HL-60 (cell line): ENCODE measurements at regions not wholly inside any gene's neighbourhood (a gene's known extent, or its start where the extent isn't known, plus 50 kb on each side); places are given as distances from the start of the nearest gene placed in this dataset.

ENCODE experiments used
- GABPA ChIP-seq: IDR thresholded peaks from 2 replicates; pipeline ENCODE4 v1.6.1; 2012; ENCODE audit warnings: low read depth
- POLR2AphosphoS5 ChIP-seq: IDR thresholded peaks from 2 replicates; pipeline ENCODE4 v1.6.1; 2012; ENCODE audit warnings: low read depth
- SPI1 ChIP-seq: IDR thresholded peaks from 2 replicates; pipeline ENCODE4 v1.6.1; 2012; ENCODE audit warnings: low read depth, mild to moderate bottlenecking, borderline replicate concordance
- TF ChIP-seq, protein P1 (sequence below): IDR thresholded peaks from one replicate; pipeline ENCODE4 v1.5.1; 2011; ENCODE audit warnings: low read length, control low read depth, inconsistent platforms; ENCODE audit not compliant: insufficient read depth
- TF ChIP-seq, protein P2 (sequence below): IDR thresholded peaks from 2 replicates; pipeline ENCODE4 v1.6.1; 2012; ENCODE audit warnings: low read depth; ENCODE audit not compliant: insufficient replicate concordance

DNA sequence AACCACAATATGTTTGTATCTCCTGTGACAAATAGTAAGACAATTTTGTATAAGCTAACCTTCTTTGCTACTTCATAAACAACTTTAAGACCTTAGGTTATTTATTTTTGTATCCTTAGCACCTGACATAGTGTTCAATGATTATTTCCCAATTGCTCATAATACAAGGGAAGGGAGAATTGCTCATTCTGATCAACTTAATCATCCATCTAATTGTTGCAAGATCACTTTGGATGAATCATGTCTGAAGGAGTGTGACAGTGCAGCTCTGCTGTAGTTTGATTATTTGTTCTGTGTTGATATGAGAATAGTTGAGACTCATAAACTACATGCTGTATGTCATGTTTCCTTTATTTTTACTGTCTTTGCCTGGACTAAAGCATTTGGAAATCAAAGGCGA is 721.3 kb upstream of the SEMA6A start:
- TF ChIP-seq, protein P1, sequence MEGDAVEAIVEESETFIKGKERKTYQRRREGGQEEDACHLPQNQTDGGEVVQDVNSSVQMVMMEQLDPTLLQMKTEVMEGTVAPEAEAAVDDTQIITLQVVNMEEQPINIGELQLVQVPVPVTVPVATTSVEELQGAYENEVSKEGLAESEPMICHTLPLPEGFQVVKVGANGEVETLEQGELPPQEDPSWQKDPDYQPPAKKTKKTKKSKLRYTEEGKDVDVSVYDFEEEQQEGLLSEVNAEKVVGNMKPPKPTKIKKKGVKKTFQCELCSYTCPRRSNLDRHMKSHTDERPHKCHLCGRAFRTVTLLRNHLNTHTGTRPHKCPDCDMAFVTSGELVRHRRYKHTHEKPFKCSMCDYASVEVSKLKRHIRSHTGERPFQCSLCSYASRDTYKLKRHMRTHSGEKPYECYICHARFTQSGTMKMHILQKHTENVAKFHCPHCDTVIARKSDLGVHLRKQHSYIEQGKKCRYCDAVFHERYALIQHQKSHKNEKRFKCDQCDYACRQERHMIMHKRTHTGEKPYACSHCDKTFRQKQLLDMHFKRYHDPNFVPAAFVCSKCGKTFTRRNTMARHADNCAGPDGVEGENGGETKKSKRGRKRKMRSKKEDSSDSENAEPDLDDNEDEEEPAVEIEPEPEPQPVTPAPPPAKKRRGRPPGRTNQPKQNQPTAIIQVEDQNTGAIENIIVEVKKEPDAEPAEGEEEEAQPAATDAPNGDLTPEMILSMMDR = no peak
- TF ChIP-seq, protein P2, sequence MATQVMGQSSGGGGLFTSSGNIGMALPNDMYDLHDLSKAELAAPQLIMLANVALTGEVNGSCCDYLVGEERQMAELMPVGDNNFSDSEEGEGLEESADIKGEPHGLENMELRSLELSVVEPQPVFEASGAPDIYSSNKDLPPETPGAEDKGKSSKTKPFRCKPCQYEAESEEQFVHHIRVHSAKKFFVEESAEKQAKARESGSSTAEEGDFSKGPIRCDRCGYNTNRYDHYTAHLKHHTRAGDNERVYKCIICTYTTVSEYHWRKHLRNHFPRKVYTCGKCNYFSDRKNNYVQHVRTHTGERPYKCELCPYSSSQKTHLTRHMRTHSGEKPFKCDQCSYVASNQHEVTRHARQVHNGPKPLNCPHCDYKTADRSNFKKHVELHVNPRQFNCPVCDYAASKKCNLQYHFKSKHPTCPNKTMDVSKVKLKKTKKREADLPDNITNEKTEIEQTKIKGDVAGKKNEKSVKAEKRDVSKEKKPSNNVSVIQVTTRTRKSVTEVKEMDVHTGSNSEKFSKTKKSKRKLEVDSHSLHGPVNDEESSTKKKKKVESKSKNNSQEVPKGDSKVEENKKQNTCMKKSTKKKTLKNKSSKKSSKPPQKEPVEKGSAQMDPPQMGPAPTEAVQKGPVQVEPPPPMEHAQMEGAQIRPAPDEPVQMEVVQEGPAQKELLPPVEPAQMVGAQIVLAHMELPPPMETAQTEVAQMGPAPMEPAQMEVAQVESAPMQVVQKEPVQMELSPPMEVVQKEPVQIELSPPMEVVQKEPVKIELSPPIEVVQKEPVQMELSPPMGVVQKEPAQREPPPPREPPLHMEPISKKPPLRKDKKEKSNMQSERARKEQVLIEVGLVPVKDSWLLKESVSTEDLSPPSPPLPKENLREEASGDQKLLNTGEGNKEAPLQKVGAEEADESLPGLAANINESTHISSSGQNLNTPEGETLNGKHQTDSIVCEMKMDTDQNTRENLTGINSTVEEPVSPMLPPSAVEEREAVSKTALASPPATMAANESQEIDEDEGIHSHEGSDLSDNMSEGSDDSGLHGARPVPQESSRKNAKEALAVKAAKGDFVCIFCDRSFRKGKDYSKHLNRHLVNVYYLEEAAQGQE = no peak
- no peak for TF ChIP-seq GABPA
- no peak for TF ChIP-seq SPI1
- TF ChIP-seq POLR2AphosphoS5 = no peak
